Caco-2 (cell line): ENCODE measurements at regions not wholly inside any gene's neighbourhood (a gene's known extent, or its start where the extent isn't known, plus 50 kb on each side); places are given as distances from the start of the nearest gene placed in this dataset.
"Not testable (repeated sequence)": the region's sequence is repeated elsewhere in the genome, so short reads cannot be mapped to it uniquely, and the experiment has no call there.

ENCODE experiments used
- BruUV-seq: library from RNA; stranded (reverse); fragments of 400-500 nt; replicated peaks from 2 replicates; lab custom pipeline; 2021; lab: Mats Ljungman, UMichigan
- CTCF ChIA-PET: fragments of 300-600 bp; sonication (Branson Sonifier 250); formaldehyde crosslinking; loops from one replicate; lab custom pipeline; 2022; ENCODE audit warnings: antibody characterized with exemption; lab: Charles Lee
- POLR2A ChIA-PET: fragments of 300-600 bp; sonication (Branson Sonifier 250); formaldehyde crosslinking; loops from one replicate; lab custom pipeline; 2022; ENCODE audit warnings: antibody characterized with exemption; lab: Charles Lee
- DNase-seq, 2 experiments: peaks; one replicate each; pipeline versions ENCODE4 v3.0.0 to v3.0.0-alpha.2; 2020 to 2022
- H3K27me3 ChIP-seq: replicated peaks from 2 replicates; pipeline ENCODE4 v1.6.0; 2011; ENCODE audit warnings: low read length; ENCODE audit not compliant: control insufficient read depth, insufficient read depth
- H3K36me3 ChIP-seq: 2 replicates; pipeline ENCODE4 v1.5.1; 2011; ENCODE audit warnings: low read length; ENCODE audit not compliant: control insufficient read depth, insufficient read depth
- H3K4me1 ChIP-seq: fragments of 250-450 bp; sonication (Bioruptor Pico); 2 replicates; pipeline ENCODE4 v1.5.1; 2020; ENCODE audit warnings: mild to moderate bottlenecking
- H3K4me3 ChIP-seq: 2 replicates; pipeline ENCODE4 v1.5.1; 2011; ENCODE audit warnings: low read depth, mild to moderate bottlenecking, control low read depth, low read length
- H3K9me3 ChIP-seq: fragments of 250-450 bp; sonication (Bioruptor Pico); 2 replicates; pipeline ENCODE4 v1.5.1; 2020; ENCODE audit warnings: mild to moderate bottlenecking, moderate library complexity
- H3K27ac Mint-ChIP-seq: one replicate; pipeline ENCODE4 v1.8.0; 2022; ENCODE audit warnings: mixed read lengths; ENCODE audit not compliant: unreplicated experiment
- H3K27me3 Mint-ChIP-seq: one replicate; pipeline ENCODE4 v1.8.0; 2022; ENCODE audit warnings: mixed read lengths; ENCODE audit not compliant: insufficient read depth, unreplicated experiment
- H3K36me3 Mint-ChIP-seq: one replicate; pipeline ENCODE4 v1.8.0; 2022; ENCODE audit warnings: mild to moderate bottlenecking, mixed read lengths; ENCODE audit not compliant: insufficient read depth, unreplicated experiment
- H3K4me1 Mint-ChIP-seq: one replicate; pipeline ENCODE4 v1.8.0; 2022; ENCODE audit warnings: low read depth, mixed read lengths; ENCODE audit not compliant: unreplicated experiment
- H3K4me3 Mint-ChIP-seq: one replicate; pipeline ENCODE4 v1.8.0; 2022; ENCODE audit warnings: mild to moderate bottlenecking, moderate library complexity, mixed read lengths; ENCODE audit not compliant: unreplicated experiment
- H3K9me3 Mint-ChIP-seq: one replicate; pipeline ENCODE4 v1.8.0; 2022; ENCODE audit warnings: mixed read lengths; ENCODE audit not compliant: unreplicated experiment
- intact Hi-C: fragments of 100-400 bp; cut with micrococcal nuclease; formaldehyde crosslinking; loops from one replicate; pipeline ENCODE4 v1.10.0; 2022; ENCODE audit not compliant: unreplicated experiment
- TF ChIP-seq, protein P1 (sequence below), 2 experiments: fragments of 200-600 bp in 1 of 2; IDR thresholded peaks; 1 replicate in 1 of 2; 2 replicates in 1 of 2; pipeline versions ENCODE4 v1.5.1 to v1.8.0; 2011 to 2022; ENCODE audit warnings: antibody characterized with exemption in 1 of 2, control low read depth in 1 of 2, inconsistent platforms in 1 of 2, low read depth in 1 of 2, low read length in 1 of 2, mild to moderate bottlenecking in 1 of 2, moderate library complexity in 1 of 2; ENCODE audit not compliant: insufficient read depth in 1 of 2, severe bottlenecking in 1 of 2, unreplicated experiment in 1 of 2

DNA sequence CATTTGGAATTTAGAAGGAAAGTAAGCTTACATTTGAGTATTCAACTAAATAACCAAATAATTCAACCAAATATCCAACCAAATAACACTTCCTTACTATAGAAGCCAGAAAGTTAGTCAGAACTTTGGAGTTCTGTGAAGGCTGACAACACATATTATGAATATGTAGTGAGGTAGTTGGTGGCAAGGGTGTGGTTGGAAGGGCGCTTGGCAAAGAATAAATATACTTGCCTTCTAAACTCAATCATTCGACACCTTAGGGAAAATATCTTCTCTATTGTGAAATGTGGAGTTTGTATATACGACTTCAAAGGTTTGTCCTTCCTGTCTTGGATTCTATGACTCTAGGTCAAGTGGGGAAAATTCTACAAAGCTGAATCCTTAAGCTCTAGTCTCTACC is 111.7 kb upstream of the OSTN start:
- no peaks in the 10 kb centered on the region for H3K9me3 Mint-ChIP-seq
- no peaks in the 10 kb centered on the region for H3K4me1 Mint-ChIP-seq
- Histone ChIP-seq H3K4me1 (no peaks in the 10 kb centered on the region), H3K9me3 (no peaks in the 10 kb centered on the region), H3K27me3 (no peaks in the 10 kb centered on the region), H3K36me3 (no peaks in the 10 kb centered on the region), H3K4me3 (no peak overlapping the region)
- TF ChIP-seq, protein P1, sequence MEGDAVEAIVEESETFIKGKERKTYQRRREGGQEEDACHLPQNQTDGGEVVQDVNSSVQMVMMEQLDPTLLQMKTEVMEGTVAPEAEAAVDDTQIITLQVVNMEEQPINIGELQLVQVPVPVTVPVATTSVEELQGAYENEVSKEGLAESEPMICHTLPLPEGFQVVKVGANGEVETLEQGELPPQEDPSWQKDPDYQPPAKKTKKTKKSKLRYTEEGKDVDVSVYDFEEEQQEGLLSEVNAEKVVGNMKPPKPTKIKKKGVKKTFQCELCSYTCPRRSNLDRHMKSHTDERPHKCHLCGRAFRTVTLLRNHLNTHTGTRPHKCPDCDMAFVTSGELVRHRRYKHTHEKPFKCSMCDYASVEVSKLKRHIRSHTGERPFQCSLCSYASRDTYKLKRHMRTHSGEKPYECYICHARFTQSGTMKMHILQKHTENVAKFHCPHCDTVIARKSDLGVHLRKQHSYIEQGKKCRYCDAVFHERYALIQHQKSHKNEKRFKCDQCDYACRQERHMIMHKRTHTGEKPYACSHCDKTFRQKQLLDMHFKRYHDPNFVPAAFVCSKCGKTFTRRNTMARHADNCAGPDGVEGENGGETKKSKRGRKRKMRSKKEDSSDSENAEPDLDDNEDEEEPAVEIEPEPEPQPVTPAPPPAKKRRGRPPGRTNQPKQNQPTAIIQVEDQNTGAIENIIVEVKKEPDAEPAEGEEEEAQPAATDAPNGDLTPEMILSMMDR (IDR thresholded peaks at IDR 0.05; ENCODE audit: insufficient read depth in 1 of 2, low read depth in 1 of 2, low read length in 1 of 2, severe bottlenecking in 1 of 2, unreplicated experiment in 1 of 2) = no peak
- BruUV-seq = no TSS peak
- ChIA-PET CTCF (no interaction called here), POLR2A (no interaction called here)
- no peak for DNase-seq
- intact Hi-C loops = no loop called here
- no peak overlapping the region for H3K27ac Mint-ChIP-seq
- no peak overlapping the region for H3K4me3 Mint-ChIP-seq
- H3K36me3 Mint-ChIP-seq = no peaks in the 10 kb centered on the region
- no peaks in the 10 kb centered on the region for H3K27me3 Mint-ChIP-seq

DNA sequence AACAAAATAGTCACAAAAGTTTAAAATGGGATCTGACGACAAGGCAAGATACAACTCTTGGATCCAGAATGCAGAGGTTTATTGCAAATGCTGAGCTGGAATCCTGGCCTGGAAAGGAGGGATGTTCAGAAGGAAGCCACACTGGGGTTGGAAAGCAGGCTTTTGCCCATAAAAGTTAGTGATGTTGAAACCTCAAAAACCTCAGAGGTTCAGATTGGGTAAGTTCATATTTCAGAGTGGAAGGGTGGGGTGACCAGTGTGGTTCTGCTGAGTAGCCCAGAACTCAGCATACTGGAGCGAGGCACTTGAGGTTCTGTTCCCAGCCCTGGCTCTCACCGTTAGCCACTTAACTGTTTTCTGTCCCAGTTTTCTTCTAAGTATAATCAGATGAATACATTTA is 114.0 kb upstream of the OSTN start:
- H3K4me3 ChIP-seq = no peak overlapping the region
- Mint-ChIP-seq H3K36me3 (no peaks in the 10 kb centered on the region), H3K4me3 (no peak overlapping the region), H3K27me3 (no peaks in the 10 kb centered on the region), H3K27ac (no peak overlapping the region), H3K9me3 (no peaks in the 10 kb centered on the region), H3K4me1 (no peaks in the 10 kb centered on the region)
- POLR2A ChIA-PET = no interaction called here
- CTCF ChIA-PET = no interaction called here
- TF ChIP-seq, protein P1 (IDR thresholded peaks at IDR 0.05; ENCODE audit: insufficient read depth in 1 of 2, low read depth in 1 of 2, low read length in 1 of 2, severe bottlenecking in 1 of 2, unreplicated experiment in 1 of 2) = no peak
- H3K27me3 ChIP-seq = no peaks in the 10 kb centered on the region
- no TSS peak for BruUV-seq
- H3K9me3 ChIP-seq = no peaks in the 10 kb centered on the region
- H3K4me1 ChIP-seq = no peaks in the 10 kb centered on the region
- intact Hi-C loops = no loop called here
- H3K36me3 ChIP-seq = no peaks in the 10 kb centered on the region
- DNase-seq = no peak

DNA sequence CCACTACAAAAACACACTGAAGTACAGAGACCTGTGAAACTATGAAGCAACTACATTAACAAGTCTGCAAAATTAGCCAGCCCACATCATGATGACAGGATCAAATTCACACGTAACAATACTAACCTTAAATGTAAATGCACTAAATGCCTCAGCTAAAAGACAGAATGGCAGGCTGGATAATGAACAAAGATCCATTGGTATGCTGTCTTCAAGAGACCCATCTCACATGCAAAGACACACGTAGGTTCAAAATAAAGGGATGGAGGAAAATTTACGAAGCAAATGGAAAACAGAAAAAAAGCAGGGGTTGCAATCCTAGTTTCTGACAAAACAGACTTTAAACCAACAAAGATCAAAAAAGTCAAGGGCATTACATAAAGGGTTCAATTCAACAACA is 120.1 kb upstream of the OSTN start:
- DNase-seq, H3K27me3 ChIP-seq, H3K4me1 ChIP-seq, POLR2A ChIA-PET, H3K9me3 ChIP-seq, H3K4me3 ChIP-seq, H3K4me3 Mint-ChIP-seq, H3K27ac Mint-ChIP-seq, CTCF ChIA-PET, BruUV-seq, intact Hi-C loops, H3K36me3 ChIP-seq, H3K4me1 Mint-ChIP-seq, H3K36me3 Mint-ChIP-seq, H3K27me3 Mint-ChIP-seq, H3K9me3 Mint-ChIP-seq: not testable (repeated sequence)
